ENCODE measurements at regions not wholly inside any gene's neighbourhood (a gene's known extent, or its start where the extent isn't known, plus 50 kb on each side); places are given as distances from the start of the nearest gene placed in this dataset.

DNA sequence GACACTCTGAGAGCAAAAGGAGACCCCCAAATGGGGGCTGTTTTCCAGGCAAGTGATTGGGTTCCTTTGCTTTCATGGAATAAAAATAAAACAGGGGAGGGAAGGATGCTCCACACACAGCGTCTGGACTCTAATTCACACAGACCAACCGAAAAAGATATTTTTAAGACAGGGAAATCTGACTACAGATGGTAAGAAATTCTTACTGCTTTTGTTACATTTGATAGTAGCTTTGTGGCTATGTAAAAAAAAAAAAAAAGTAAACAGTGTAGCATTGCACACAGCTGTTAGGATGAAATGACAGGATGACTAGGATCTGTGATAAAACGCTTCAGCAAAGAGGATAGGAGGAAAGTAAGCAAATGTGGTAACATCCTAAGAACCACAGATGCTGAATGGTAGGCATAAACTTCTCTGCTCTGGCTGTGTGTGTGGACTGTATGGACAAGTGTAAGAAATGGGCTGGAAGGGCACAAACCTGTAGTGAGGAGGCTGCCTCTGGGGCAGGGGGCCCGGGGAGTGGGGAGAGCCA, 207.6 kb downstream of the ANAPC1 start:
- peak; percentile 34 for DNase-seq

DNA sequence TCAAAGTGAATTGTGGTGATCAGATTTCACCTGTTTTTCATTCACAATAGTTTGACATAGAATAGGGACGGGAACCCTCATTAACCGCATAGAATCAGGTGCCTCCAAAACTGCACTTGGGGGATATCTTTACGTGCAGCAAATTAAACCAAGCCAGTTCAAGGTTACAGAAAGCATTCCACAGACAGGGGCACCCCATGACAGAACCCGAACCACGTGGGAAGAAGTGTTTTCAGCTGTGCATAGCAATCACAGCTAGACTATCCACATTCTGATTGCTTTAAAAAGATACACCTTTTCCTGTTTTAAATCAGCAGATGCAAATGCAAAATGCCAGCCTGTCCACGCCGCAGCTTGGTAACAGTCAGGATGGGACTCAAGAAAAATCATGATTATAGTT, 205.8 kb downstream of the ANAPC1 start:
- no peak for DNase-seq

DNA sequence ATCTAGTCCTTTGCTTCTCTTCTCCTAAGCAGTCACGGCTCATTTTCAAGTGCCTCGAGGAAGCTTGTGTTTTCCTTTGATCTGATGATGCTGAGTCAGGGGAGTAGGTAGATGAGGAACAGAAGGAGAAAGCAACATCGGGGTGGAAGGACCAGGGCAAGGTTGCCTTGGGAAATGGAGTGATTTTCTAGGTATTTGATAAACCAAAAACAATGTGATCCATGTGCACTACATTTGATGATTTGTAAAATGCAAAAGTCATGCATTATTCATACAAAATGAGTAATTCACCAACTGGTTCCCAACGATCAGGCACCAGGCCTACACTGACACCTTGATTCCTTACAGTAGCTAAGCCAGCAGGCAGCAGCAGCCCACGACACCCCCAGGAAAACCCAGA, 205.3 kb downstream of the ANAPC1 start:
- peak; percentile 35 for DNase-seq

DNA sequence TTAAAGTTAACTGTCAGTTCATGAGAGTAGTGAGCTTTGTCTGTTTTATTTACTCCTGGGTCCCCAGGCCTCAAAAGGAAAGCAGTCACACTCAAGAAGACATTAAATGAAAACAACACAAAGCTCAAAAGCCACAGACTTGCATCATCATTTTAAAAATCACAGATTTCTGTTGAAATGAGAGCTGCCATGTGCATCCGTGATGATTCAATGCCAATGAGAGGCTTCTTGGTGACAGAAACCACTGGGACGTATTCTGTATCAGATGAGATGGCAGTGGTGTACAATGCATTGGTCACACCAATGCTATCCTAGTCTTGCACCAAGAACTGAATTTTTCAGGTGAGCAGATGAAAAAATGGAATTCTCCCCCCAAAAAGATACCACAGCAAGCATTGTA, 204.8 kb downstream of the ANAPC1 start:
- peak; percentile 41 for DNase-seq

DNA sequence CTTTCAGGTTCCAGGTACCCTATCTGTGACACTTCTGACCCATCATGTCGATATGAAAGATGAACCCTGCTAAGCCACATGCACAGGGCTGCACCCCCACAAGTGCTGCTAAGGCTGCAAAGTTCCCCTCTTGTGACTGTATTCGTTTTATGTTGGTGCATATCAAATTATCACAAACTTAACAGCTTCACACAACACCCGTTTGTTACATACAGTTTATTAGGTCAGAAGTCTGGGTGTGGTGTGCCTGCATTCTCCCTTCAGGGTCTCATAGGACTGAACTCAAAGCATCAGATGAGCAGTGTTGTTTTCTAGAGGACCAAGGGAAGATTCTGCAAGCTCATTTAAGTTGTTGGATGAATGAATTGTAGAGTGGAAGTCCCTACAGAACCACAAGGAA, 199.4 kb downstream of the ANAPC1 start:
- DNase-seq, result no peak

DNA sequence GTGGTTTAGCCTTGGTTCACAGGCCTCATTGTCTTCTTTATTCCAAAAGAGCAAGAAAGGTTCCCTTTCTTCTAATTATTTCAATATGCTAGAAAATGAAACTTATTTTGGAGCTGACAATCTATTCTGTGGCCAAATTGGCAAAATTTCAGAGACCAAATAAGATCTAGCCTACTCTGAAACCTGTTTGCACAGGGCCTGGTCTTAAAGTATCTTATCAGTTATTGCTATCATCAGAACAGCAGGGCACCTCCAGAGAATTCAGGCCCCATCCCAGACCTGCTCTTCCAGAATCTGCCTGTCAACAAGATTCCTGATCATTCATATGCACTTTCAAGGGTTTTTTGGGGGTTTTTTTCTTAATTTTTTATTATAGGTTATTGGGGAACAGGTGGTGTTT, 198.7 kb downstream of the ANAPC1 start:
- no peak for DNase-seq

DNA sequence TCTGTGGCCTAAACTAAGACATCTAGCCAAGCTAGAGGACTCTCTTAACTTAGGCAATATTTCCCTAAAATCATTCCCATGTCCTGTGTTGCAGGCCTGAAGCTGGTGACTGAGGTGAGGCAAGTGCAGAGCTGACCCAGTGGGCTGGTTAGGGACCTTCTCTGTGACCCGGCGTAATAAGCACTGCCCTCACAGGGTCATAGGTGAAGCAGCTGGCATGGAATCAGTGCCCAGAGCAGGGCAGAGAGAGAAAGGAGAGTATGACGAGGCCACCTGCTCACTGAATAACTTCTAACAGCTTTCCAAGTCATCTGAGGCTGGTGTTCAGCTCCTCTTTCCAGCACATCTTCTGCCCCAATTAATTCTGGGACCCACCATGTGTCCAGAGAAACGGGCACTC, 197.0 kb downstream of the ANAPC1 start:
- DNase-seq, result no peak

DNA sequence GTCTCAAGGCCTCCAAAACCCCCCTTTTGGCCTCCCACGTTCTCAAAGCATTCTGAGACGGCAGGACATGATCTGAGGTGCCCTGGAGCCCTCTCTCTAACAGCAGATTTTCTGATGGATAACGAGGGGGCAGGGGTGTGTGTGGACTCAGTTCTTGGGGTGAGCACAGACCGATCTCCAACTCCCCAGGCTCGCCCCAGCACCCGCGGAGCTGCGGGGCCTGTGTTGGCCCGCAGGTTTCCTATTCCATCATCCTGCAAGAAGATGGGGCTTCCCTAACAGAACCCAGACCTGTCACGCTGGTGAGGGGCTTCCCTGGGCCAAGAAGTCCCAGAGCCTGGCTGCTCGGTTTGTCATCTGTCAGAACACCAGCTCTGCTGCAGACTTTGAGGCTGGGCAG, 196.1 kb downstream of the ANAPC1 start:
- DNase-seq, result no peak

DNA sequence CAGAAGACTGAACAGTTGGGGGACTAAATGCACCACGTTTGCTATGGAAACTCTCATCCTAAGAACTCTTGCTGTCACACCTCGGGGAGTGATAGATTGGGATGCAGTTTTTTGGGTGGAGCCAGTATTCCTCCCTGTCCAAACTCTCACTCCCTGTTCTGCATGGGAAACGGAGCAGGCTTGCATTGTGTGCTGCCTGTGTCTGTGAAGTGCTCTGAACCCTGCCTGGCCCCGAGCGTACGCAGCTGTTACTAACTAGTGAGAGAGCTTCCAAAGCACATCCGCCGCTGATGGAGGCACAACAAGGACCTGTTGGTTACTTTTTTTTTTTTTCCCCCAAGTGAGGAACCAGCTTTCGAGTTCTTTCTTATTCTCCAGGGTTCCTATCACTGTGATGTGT, 195.5 kb downstream of the ANAPC1 start:
- no peak for DNase-seq

DNA sequence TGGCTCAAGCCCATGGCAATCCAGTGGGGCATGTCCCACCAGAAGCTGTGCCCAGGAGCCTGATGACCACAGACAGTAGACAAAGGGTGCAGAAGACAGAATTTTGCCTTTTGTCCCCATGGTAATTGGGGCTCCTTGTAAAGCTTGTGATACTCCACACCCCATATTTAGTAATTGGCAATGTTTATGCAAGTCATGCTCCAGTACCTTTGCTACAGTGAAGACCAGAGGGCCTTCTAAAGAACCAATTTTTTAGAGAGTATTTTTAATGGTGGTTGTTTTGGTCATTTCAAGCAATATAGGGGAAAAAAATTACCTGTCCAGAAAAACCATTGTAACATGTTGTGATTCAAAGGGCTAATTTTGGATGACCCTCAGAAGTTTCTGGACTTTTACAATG, 194.8 kb downstream of the ANAPC1 start:
- no peak for DNase-seq

DNA sequence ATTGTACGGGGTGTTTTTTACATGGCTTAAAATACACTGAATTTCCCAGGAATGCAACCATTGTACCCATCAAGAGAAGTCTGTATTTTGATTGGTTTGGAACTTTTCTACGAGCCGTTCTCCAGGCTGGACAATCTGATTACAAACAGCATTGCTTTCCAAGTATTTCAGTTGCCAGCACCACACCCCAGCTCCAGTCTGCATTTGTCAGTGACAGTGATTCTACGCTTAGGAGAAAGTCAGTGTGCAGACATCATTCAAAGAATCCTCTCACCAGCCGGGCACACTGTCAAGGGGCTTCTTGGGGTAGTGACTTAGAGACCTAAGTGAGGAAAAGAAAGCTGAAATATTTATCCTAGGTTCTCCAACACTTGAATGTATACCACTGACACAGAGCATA, 194.1 kb downstream of the ANAPC1 start:
- no peak for DNase-seq

DNA sequence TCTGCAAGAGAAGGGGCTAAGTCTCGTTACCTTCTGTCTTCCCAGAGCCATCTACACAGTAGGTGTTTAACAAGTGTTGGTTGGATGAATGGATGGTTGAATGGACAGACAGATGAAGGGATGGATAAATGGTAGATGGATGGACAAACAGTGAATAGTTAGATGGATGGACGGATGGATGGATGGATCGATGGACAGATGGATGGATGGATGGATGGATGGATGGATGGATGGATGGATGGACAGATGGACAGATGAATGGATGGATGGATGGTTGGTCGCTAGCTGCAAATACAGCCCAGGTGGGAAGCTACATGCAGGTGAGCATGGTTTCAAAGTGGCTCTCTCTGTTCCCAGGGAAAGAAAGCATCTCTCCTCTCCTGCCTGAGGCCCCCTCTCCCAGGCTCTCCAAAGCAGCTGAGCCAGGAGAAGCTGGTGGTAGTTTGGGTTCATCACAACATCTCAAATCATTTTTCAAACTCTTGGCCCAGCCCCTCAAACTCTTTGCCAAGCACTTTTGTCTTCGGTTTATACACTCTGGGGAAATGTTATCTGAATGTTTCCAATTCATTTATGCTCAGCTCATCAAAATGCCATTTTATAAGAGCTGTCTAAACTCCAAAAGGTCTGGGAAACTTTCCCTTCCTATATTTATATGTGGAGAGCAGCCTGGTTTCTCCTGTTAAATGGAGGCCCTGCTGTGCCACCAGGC, 192.7 kb downstream of the ANAPC1 start:
- DNase-seq, result no peak

DNA sequence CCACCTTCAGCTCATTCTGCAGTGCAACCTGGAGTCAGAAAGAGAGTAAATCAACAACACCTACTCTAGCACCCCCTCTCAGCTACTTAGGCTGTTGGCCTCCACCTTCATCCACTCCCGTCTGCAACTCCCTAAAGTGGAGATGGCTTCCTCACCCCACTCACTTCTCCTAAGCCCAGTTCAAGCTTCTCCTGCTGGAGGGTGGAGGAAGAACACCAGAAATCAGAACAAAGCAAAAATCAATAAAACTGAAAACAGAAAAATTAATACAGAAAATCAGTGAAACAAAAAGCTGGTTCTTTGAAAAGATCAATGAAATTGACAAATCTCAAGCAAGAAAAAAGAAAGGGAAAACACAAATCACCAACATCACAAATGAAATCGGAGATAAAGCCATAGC, 191.7 kb downstream of the ANAPC1 start:
- no peak for DNase-seq

DNA sequence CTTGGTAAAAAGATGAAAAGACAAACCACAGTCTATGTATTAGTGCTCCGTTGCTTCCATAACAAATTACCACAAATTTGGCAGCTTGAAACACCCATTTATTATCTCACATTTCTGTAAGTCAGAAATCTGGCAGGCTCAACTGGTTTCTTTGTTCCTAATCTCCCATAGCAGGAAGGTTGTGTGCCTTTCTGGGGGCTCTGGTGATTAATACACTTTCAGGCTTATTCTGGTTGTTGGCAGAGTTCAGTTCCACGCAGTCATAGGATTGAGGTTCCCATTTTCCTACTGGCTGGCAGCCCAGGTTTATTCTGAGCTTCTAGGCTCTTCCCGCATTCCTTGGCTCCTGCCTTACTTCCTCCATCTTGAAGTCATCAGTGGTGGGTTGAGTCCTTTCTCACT, 189.3 kb downstream of the ANAPC1 start:
- DNase-seq, result peak; percentile 97

DNA sequence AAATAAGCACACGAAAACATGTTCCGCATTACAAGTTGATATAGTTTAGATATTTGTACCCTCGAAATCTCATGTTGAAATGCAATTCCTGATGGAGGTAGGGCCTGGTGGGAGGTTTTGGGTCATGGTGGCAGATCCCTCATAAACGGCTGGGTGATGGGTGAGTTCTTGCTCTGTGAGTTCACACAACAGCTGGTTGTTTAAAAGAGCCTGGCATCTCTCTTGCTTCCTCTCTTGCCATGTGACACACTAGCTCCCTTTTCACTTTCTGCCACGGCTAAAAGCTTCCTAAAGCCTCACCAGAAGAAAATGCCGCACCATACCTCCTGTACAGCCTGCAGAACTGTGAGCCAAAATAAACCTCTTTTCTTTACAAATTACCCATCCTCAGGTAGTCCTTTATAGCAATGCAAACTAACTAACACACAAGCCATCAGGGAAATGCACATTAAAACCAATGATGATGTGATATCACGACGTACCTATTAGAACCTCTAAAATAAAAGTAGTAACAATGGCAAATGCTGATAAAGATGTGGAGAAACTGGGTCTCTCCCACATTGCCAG, 188.5 kb downstream of the ANAPC1 start:
- DNase-seq, result no peak

DNA sequence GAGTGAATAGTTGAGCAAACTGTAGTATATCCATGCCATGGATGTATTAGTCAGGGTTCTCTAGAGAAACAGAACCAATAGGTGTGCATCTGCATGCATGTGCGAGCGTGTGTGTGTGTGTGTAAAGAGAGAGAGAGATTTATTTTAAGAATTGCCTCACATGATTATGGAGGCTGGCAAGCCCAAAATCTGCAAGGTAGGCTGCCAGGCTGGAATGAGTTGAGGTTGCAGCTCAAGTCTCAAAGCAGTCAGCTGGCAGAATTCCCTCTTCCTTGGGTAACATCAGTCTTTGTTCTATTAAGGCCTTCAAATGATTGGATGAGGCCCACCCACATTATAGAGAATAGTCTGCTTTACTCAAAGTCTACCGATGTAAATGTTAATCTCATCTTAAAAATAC, 187.8 kb downstream of the ANAPC1 start:
- no peak for DNase-seq

DNA sequence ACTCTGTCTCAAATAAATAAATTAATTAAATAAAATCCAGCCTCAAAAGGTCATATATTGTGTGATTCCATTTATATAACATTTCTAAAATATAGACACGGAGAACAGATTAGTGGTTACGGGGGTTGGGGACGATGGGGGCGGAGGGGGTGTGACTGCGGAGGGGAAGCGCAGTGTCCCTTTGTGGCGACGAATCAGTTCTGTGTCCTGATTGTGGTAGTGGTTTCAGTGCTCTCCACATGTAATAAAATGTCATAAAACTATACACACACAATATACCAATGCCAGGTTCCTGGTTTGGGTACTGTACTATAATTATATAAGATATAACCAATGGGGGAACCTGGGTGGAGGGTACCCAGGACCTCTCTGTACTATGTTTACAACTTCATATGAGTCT, 186.4 kb downstream of the ANAPC1 start:
- DNase-seq, result no peak

DNA sequence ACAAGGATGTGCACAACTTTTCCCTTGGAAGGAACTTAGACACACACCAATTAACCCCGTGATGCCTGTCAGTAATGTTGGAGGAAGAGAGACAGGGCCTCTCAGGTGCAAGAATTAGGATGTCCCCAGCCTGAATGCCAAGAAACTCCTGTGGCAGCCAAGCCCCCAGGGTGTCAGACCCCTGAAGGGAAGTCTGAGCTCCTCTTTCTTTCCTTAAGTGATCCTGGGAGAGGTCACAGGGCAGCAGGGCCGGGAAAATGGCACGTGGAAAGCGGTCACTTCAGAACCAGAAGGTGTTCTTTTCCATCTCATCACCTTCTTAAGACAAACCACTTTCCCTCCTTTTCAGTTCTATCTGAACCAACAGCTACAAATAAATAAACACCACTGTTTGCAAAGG, 185.9 kb downstream of the ANAPC1 start:
- DNase-seq, result no peak

DNA sequence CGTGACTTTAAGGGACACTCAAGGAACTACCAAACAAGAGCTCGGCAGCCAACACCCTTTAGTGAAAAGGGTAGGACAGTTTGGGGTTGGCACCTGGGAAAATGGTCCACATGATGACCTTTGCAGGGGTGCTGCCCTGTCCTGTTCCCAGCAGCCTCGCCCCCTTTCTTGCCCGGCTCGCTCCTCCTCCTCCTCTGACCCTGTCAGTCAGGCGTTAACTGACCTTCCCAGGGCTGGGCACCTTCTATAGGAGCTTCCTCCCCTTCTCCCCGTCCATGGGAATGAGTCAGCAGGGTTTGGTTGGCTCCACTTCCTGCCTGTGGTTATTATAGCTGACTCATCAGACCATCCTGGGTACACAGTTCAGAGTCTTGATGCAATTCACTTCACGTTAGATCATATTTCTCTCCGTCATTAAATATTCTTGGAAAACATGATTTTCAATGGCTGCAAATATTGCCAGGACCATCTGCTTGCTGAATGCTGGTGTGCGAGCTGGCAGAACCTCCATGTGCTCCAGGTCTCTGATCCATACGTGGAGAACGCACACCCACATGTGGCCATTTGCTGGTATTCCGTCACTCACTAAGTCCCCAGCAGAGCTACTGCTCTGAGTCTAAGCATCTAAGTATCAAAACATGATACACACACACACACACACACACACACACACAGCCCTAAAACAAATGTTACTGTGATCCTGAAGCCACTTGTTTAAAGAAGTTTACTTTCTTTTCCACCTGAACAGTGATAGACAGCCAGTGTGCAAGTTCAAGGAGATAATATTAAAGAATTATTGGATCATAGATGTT, 185.0 kb downstream of the ANAPC1 start:
- peak; percentile 99 for DNase-seq

DNA sequence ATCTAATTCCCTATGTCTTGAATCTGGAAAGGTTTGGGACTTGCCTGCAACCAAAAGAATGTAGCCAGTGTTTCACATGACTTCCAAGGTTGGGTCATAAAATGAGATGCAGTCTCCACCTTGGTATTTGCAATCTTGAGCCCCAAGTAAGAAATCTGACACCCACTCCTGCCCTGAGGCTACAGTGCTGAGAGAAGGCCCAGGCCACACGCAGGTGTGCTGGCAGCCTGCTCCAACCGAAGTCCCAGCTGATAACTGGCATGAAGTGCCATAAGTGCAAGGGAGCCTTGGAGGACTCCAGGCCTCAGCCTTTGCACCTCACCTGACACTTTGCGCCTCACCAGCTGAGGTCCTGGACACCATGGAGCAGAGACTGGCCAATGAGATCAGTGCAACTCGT, 182.7 kb downstream of the ANAPC1 start:
- no peak for DNase-seq

DNA sequence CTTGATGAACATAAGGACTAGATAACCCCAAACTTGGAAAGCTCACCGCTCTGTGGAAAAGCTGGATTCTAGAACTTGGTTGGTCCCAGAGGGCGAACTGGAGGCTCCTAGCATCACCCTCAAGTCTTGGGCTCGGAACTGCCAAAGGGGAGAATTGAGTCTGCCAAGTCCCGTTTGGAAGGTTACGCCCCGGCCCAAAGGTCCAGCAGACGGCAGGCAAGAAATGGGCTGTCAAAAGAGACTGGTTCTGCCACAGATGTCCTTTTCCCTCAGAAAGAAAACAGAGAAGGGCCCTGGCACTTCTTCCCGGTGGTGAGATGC, 182.2 kb downstream of the ANAPC1 start:
- DNase-seq, result no peak

DNA sequence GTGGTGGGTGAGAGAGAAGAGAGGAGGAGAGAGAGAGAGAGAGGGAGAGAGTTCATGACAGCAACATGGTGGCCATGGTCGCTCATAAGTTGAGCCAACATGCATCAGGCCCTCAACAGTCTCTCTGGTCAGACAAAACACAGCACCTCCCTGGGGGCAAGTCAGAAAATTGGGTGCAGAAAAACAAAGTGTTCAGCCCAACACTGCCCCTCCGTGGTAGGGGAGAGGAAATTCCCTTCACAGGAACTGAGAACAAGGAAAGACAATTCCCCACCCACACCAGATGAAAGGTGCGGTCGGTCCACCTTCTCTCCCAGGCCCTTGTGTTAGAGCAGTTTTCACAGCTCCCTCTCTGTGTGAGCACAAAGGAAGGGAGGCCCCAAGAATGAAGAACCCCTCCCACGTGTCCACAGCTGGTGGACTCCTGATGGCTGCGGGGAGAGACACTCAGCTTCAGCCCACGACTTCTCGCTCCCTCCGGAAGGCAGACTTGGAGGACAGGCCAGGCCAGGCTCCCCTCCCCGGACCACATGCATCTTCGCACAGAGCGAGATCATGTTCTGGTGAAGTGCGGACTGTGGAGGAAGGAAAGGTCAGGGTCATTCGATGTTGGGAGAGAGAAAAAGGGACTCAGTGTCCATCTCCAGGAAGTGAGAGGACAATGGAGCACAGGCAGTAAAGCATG, 181.7 kb downstream of the ANAPC1 start:
- peak; percentile 49 for DNase-seq

DNA sequence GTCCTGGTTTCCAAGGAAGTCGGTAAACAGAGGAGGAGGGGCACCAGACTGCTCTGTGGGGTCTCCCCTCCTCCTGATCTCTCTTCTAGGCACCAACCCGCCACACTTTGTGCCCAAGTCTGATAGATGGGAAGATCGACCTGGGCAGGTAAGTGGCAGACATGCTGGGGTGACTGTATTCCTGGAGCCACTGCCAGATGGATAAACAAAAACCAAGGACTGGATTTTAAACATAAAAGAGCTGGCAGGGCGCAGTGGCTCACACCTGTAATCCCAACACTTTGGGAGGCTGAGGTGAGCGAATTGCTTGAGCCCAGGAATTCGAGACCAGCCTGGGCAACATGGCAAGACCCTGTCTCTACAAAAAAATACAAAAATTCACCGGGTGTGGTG, 181.2 kb downstream of the ANAPC1 start:
- no peak for DNase-seq

DNA sequence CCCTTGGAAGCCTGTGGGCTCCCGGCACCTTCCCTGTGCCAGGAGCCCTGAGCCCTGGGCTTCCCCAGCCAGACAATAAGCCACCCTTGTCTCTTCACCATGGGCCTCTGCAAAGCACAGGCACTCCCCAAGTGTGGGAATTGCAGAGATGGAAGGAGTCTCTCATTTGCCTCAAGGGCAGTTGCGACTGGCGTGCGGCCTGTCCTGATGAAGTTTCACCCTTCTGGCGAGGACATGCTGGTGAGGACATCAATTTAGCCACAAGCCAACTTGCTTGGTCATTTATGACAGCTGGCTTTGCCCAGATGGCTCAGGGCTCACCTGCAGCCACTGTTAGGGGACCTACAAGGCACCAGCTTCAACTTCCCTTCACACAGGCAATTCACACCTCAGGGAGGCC, 180.2 kb downstream of the ANAPC1 start:
- no peak for DNase-seq

Data from fibroblast of skin of right quadriceps (primary cell).